Tongue (tissue), 1 donor: ENCODE measurements at regions not wholly inside any gene's neighbourhood (a gene's known extent, or its start where the extent isn't known, plus 50 kb on each side); places are given as distances from the start of the nearest gene placed in this dataset.
A peak's percentile ranks its signal among the peaks of the same experiment; 100 is the strongest.

Experiments
- DNase-seq: peaks from one replicate; pipeline ENCODE4 v3.0.0-alpha.2; 2015

DNA sequence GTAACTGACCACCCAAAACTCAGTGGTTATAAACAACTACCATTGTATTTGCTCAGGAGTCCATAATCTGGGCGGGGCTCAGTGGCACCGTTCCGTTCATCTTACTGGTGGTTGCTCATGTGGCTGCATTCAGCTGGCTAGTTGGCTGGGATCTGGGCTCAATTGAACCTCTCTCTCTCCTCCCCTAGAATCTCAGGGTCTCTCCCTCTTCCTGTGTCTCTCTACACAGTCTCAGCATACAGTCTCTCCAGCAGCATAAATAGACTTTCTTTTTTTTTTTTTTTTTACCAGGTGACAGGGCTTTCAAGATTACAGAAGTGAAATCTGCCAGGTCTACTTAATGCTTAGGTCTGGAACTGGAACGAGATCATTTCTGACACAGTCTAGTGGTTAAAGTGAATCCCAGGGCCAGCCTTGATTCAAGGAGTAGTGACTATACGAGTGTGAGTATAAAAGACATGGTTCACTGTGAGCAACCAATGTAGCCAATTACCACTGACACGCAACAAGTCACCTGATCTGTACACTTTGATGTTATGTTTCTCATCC lies 193.7 kb upstream of the ESRRG start:
- DNase-seq = no peak

- no peak for DNase-seq
These were observed 191.7 kb upstream of the ESRRG start for GRCh38 chr1:216914974-216915373.

DNA sequence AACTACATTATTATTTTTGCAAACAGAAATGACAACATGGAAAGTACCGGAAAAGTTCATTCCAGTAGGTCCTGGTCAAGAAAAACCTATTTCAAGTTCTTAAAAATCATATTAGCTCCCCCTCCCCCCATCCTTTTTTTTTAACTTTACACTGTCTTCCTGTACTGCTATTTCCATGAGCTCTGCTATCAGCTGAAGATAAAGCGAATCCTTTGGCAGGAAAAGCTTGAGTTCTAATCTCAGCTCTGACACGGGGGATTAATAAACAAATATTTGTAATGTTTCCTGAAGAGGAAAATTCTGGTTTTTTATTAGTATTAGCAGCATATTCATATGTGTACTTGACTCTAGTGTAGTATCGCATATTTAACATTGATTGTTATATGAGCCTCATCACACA lies 190.7 kb upstream of the ESRRG start:
- DNase-seq = no peak

DNA sequence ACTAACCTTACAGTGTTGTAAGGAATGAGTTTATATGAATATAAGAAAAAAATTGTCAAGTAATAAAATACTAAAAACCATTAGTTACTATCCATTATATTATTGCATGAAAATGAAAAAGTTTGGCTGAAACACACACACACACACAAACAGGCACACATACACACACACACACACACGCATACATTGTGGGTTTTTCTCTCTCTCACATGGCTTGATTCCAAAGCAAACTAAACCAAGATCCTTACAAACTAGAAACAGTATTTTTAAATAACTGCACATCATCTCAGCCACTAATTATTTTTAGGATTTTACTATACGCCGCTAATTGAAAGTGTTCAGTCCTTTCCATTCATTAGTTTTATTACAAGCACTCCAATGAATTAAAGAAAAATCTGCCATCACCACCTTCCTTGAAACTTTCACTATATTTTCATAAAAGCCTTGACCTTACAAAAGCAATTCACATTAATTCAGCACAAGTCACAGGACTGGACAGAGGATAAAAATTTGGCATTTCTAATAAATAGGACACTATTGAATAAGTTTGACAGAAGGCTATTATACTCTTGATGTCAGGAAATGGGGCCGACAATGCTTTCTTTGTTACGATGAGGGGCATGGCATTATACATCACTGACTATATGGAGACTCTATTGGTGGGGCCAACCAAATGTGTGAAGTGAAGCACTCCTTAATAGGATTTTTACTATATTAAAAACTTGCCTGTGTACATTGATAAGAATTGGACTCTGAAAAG lies 187.0 kb upstream of the ESRRG start:
- peak; percentile 16 for DNase-seq

DNA sequence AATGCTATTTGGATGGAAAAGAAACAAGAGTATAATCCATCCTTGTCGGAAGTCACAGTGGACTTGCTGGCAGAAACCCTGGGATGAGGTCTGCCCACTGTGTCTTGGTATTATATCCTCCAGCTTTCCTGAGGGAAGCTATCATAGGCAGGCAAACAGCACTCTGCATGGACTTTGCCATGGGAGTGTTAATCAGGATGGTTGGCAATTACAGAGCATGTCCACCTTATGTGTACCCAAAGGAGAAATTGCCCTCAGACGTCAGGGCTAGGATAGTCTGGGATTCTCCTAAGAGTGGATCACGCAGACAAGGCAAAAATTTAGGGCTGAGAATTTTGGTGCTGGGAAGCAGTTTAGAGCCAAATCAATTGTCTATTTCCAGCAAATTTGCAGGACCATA lies 184.9 kb upstream of the ESRRG start:
- no peak for DNase-seq

DNA sequence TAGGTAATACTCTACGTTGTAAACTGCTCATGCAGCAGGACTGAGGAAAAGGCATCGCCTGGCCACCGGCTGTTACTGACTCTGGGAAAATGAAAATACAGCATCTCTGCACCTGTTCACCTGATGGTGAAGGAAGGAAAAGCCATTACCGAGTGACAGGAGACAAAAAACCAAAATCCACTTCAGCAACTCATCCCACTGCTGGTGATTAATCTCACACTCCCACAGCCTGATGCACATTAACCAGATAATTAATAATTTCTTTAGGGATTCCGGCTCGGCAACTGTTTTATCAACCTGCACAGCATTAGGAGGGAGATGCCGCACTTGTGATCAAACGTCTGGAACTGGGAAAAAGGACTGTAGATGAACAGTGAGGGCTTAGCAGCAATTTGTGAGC lies 183.9 kb upstream of the ESRRG start:
- no peak for DNase-seq

DNA sequence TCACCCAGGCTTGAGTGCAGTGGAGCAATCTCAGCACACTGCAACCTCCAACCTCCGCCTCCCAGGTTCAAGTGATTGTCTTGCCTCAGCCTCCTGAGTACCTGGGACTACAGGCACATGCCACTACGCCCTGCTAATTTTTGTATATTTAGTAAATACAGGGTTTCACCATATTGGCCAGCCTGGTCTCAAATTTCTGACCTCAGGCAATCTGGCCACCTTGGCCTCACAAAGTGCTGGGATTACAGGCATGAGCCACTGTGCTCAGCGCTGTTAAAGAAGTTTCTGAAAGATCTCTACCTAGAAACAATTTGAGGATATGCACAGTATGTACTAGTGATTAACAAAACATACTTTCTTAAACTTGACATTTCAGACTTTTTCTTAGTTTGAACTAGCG lies 182.6 kb upstream of the ESRRG start:
- no peak for DNase-seq

DNA sequence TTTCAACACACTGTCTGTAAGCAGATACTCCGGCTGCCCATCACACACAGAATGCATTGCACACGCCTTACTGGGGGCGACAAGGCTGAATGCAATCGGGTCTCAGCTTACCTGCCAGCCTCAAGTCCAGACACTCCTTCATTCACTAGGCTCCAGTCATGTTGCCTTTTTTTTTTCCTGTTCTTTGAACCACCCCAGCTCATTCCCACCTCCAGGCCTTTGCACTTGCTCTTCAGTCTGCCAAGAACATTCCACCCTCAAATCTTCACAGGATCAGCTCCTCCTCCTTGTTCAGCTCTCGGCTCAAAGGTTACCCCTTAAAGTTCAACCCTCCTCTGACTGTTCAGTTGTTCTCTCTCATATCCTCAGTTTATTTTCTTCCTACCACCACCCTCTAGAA lies 181.9 kb upstream of the ESRRG start:
- no peak for DNase-seq

- DNase-seq = no peak
These were observed 181.2 kb upstream of the ESRRG start for GRCh38 chr1:216904471-216904870.

- DNase-seq = no peak
These were observed 180.1 kb upstream of the ESRRG start for GRCh38 chr1:216903382-216903740.

DNA sequence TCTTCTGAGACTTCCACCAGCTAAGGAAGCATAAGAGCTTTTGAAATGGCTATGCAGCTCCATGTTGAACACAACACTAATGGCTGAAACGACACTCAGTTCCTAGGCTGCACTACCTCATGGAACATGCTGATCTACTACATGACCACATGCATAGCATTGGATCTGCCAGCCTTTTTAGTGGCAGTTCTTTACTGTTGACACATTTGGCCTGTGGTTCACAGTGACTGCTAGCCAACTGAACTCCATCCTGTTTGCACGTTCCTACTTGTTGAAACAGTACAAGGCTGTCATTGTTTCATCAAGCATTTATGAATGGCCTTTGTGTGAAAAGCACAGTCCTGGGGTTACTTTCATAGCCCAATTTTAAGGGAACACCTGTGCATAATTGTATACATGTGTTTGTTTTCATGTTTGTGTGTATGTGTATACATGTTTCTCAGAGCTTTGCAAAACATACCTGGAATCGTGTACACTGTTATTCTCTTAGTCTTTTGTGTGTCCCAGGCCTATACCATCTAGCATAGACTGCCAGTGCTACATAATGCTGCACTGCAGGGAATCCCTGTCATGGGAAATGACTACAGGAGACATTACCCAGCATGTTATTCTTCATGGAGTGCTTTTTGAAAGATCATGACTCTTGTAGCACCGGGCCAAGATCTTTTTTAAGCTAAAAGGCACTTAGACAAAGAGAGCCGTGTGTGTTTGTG lies 179.6 kb upstream of the ESRRG start:
- DNase-seq = no peak

GRCh38 chr1:216900116-216900620 lies 176.9 kb upstream of the ESRRG start:
- no peak for DNase-seq

GRCh38 chr1:216898801-216899200 lies 175.6 kb upstream of the ESRRG start:
- DNase-seq = no peak

GRCh38 chr1:216896146-216896545 lies 172.9 kb upstream of the ESRRG start:
- DNase-seq = peak; percentile 38

DNA sequence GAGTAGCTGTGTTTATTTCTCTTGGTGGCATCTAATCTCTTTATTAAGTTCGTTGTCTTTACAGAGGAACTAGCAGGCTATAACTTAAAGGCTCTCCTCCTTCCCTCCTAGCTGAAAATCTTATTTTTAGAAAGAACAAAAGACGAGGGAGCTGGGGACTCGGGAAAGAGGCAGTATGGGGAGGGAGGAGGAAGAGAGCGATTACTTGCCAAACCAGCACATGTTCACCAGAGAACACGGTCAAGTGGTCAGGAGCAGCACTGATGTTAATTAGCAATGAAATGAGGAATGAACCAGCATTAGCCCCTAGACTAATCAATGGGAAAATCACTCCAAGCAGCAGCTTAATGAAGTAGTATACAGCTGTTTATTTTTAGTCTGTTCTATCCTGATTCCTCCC lies 171.3 kb upstream of the ESRRG start:
- no peak for DNase-seq

GRCh38 chr1:216892581-216893160 lies 169.4 kb upstream of the ESRRG start:
- no peak for DNase-seq

- DNase-seq = no peak
These were observed 167.6 kb upstream of the ESRRG start for GRCh38 chr1:216890871-216891270.

- peak; percentile 56 for DNase-seq
These were observed 165.5 kb upstream of the ESRRG start for GRCh38 chr1:216888731-216889130.

DNA sequence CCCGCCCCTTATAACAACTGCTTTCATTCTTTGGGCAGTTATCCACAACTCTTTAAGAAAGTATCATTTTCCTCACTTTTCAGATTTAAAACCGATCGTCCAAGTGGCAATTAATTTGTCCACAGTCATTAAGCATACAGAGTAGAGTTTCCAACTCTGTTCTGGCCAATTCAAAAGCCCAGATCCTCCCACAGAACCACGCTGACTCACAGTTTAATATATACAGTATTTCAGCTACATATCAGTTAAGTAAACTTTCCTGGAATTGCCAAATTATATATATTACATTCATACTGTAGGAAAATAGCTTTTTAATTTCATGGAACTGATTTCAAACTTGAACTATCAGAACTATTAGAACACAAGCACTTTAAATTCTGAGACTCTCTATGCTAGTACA lies 163.8 kb upstream of the ESRRG start:
- DNase-seq = no peak

GRCh38 chr1:216884614-216885229 lies 161.5 kb upstream of the ESRRG start:
- no peak for DNase-seq

- no peak for DNase-seq
These were observed 160.3 kb upstream of the ESRRG start for GRCh38 chr1:216883518-216883917.

DNA sequence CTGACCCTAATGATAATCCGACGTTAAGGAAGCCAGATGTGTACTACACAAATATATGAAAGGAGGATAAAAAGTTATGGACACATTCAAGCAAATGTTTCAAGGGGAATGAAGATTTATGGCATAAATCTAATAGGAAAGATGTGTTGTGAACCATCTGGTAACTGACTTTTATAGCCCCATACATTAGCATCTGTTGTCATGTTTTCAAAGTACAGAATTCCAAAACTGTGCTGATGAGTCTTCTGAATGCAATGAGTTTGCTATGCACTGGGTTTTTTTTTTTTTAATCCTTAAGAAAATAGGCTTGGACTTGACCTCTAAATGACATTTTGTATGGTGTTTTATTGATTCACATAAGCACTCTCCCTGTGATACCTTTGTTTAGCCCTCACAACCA lies 158.5 kb upstream of the ESRRG start:
- no peak for DNase-seq

DNA sequence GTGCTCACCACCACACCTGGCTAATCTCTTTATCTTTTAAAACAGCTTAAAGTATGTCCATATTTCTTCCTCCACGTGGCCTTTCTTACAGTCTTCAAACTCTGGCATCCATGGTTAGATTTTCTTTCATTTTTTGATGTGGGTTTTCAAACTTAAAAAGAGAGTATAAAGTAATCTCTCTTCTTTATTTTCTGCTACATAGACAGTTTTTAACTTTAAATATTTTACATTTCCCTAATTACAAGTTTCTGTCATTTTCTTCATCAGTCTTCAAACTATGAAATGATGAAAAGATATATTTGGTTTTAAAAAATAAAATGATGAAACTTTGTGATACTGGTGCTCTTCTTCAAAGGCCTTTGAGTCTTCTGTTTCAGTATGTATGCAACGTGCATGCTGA lies 143.5 kb upstream of the ESRRG start:
- no peak for DNase-seq
